ENCODE measurements at regions not wholly inside any gene's neighbourhood (a gene's known extent, or its start where the extent isn't known, plus 50 kb on each side); places are given as distances from the start of the nearest gene placed in this dataset.

GRCh38 chr7:79964463-79964862 lies 170.2 kb upstream of the GNAI1 start:
- TF ChIP-seq POLR2A (IDR thresholded peaks at IDR 0.05; ENCODE audit: low read length): no peak
- TF ChIP-seq GATA1 (IDR thresholded peaks at IDR 0.05; ENCODE audit: low read depth, low read length): no peak
